ENCODE measurements at regions not wholly inside any gene's neighbourhood (a gene's known extent, or its start where the extent isn't known, plus 50 kb on each side); places are given as distances from the start of the nearest gene placed in this dataset.

GRCh38 chr2:9681427-9681817, 50.6 kb upstream of the YWHAQ start:
- no peak for DNase-seq (ENCODE audit: low spot score)

- DNase-seq (ENCODE audit: low spot score), result no peak
These were observed 54.8 kb upstream of the YWHAQ start for GRCh38 chr2:9685637-9686036.

- DNase-seq (ENCODE audit: low spot score), result no peak
These were observed 55.3 kb upstream of the YWHAQ start for GRCh38 chr2:9686061-9686460.

GRCh38 chr2:9690252-9690651, 59.5 kb upstream of the YWHAQ start:
- DNase-seq (ENCODE audit: low spot score), result no peak

GRCh38 chr2:9690716-9691498, 60.1 kb upstream of the YWHAQ start:
- DNase-seq (ENCODE audit: low spot score), result no peak

- DNase-seq (ENCODE audit: low spot score), result no peak
These were observed 61.8 kb upstream of the YWHAQ start for GRCh38 chr2:9692456-9693195.

- no peak for DNase-seq (ENCODE audit: low spot score)
These were observed 62.3 kb upstream of the YWHAQ start for GRCh38 chr2:9693196-9693491.

GRCh38 chr2:9693646-9694045, 62.8 kb upstream of the YWHAQ start:
- DNase-seq (ENCODE audit: low spot score), result no peak

GRCh38 chr2:9694661-9695234, 64.0 kb upstream of the YWHAQ start:
- DNase-seq (ENCODE audit: low spot score), result no peak

- no peak for DNase-seq (ENCODE audit: low spot score)
These were observed 65.1 kb upstream of the YWHAQ start for GRCh38 chr2:9695941-9696340.

- no peak for DNase-seq (ENCODE audit: low spot score)
These were observed 65.9 kb upstream of the YWHAQ start for GRCh38 chr2:9696731-9697130.

GRCh38 chr2:9697909-9698308, 67.1 kb upstream of the YWHAQ start:
- DNase-seq (ENCODE audit: low spot score), result no peak

GRCh38 chr2:9699139-9700108, 68.6 kb upstream of the YWHAQ start:
- DNase-seq (ENCODE audit: low spot score), result no peak

- DNase-seq (ENCODE audit: low spot score), result no peak
These were observed 69.3 kb upstream of the YWHAQ start for GRCh38 chr2:9700109-9700495.

GRCh38 chr2:9702604-9703084, 71.8 kb upstream of the YWHAQ start:
- DNase-seq (ENCODE audit: low spot score), result no peak

- DNase-seq (ENCODE audit: low spot score), result peak; percentile 20
These were observed 72.4 kb upstream of the YWHAQ start for GRCh38 chr2:9703085-9703678.

GRCh38 chr2:9703701-9704221, 73.0 kb upstream of the YWHAQ start:
- DNase-seq (ENCODE audit: low spot score), result peak; percentile 65

- no peak for DNase-seq (ENCODE audit: low spot score)
These were observed 73.8 kb upstream of the YWHAQ start for GRCh38 chr2:9704600-9704999.

- DNase-seq (ENCODE audit: low spot score), result no peak
These were observed 74.4 kb upstream of the YWHAQ start for GRCh38 chr2:9705196-9705595.

- no peak for DNase-seq (ENCODE audit: low spot score)
These were observed 76.2 kb upstream of the YWHAQ start for GRCh38 chr2:9707008-9707407.

- DNase-seq (ENCODE audit: low spot score), result no peak
These were observed 76.9 kb upstream of the YWHAQ start for GRCh38 chr2:9707611-9708160.
